Hematopoietic multipotent progenitor cell (in vitro differentiated cells): ENCODE measurements at regions not wholly inside any gene's neighbourhood (a gene's known extent, or its start where the extent isn't known, plus 50 kb on each side); places are given as distances from the start of the nearest gene placed in this dataset.
"Not testable (repeated sequence)": the region's sequence is repeated elsewhere in the genome, so short reads cannot be mapped to it uniquely, and the experiment has no call there.

Experiments used
- DNase-seq, 3 donors: peaks; one replicate each; pipeline ENCODE4 v3.0.0-alpha.2; 2011 to 2015; ENCODE audit warnings: low read depth in 2 of 3, low spot score in 2 of 3

- no peak for DNase-seq
Measured at GRCh38 chr7:1298931-1299885, 66.5 kb downstream of the UNCX start.

GRCh38 chr7:1300206-1300605 lies 67.5 kb downstream of the UNCX start:
- DNase-seq = no peak

GRCh38 chr7:1300636-1301035 lies 68.0 kb downstream of the UNCX start:
- no peak for DNase-seq

DNA sequence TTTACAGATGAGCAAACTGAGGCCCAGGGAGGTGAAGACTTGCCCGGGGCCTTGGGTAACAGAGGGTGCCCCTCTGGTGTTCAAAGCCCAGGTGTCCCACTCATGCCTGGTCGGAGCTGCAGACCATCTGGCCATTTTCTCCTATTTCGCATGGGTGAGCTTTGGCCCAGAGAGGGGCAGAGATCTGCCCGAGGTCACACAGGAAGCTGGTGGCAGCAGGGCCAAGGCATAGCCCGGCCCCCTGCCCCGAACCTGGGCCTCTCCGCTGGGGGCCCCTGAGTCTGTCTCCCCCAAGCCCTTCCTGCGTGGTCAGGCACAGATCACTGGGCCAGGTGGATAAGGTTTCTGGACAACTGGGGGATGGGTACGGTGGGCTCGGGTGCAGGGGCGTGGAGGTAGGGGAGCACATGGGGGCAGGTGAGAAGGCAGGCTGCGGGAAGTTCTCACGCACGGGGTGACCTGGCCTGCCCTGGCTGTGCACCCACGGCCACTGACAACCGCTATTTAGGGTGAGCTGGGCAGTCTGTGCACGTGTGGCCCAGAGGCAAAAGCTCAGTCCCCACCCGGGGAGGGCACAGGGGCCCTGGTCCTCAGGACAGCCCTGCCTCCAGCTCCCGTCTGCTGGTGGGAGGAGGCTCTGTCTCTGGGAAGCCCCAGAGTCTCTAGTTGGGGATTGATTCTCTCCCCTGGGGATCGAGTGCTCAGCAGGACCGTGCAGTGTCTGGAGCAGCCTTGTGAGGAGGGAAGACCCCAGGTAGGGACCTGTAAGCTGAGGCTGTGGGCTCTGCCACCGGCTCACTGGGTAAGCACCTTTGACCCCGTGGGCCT lies 68.6 kb downstream of the UNCX start:
- DNase-seq = no peak

GRCh38 chr7:1301882-1302251 lies 69.2 kb downstream of the UNCX start:
- DNase-seq = no peak

DNA sequence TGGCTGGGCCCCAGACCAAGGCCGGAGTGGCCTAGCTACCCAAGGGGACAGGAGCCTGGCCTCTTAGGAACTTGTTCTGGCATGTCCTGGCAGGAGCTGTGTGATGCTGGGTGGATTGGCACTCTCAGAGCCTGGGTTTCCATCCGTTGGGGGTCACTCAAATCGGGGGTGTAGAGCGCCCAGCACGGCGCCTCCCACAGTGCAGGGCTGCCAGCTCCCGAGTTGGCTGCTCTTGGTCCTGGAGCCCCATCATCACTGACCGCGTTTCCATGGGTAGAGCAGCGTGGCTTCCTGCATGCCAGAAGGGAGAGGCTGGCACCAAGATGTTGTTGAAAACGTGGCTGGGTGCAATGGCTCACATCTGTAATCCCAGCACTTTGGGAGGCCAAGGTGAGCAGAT lies 70.3 kb downstream of the UNCX start:
- no peak for DNase-seq

- DNase-seq = not testable (repeated sequence)
Measured at GRCh38 chr7:1304011-1304410, 71.3 kb downstream of the UNCX start.

- no peak for DNase-seq
Measured at GRCh38 chr7:1305873-1306272, 73.2 kb downstream of the UNCX start.

GRCh38 chr7:1307828-1308227 lies 75.2 kb downstream of the UNCX start:
- DNase-seq = no peak

DNA sequence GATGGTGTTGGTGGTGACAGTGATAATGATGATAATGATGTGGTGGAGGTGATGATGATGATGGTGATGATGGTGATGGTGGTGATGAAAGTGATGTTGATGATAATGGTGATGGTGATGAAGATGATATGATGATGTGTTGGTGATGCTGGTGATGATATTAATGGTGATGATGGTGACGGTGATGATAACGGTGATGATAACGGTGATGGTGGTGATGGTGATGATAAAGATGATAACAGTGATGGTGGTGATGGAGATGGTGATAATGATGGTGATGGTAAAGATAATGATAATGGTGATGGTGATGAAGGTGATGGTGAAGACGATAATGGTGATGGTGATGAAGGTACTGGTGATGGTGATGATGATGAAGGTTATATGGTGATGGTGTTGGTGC lies 76.6 kb downstream of the UNCX start:
- DNase-seq = no peak

GRCh38 chr7:1309996-1310395 lies 77.3 kb downstream of the UNCX start:
- no peak for DNase-seq

DNA sequence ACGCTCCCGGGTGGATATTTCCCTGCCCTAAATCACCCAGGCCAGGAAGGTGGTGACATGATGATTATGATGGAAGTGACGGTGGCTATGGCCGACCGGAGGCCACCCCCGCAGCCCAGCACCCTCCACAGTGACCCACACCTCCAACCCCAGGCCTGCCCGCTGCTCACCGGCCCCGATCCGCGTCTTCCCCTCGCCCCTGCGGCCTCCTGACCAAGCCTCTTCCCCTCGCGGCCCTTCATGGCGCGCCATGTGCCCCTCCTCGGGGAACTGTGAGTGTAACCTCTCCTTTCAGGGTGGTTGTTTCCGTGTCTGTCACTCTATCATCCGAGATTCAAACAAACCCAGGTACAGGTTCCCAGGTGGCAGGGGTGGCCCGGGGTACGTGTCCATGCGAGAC lies 78.3 kb downstream of the UNCX start:
- no peak for DNase-seq

DNA sequence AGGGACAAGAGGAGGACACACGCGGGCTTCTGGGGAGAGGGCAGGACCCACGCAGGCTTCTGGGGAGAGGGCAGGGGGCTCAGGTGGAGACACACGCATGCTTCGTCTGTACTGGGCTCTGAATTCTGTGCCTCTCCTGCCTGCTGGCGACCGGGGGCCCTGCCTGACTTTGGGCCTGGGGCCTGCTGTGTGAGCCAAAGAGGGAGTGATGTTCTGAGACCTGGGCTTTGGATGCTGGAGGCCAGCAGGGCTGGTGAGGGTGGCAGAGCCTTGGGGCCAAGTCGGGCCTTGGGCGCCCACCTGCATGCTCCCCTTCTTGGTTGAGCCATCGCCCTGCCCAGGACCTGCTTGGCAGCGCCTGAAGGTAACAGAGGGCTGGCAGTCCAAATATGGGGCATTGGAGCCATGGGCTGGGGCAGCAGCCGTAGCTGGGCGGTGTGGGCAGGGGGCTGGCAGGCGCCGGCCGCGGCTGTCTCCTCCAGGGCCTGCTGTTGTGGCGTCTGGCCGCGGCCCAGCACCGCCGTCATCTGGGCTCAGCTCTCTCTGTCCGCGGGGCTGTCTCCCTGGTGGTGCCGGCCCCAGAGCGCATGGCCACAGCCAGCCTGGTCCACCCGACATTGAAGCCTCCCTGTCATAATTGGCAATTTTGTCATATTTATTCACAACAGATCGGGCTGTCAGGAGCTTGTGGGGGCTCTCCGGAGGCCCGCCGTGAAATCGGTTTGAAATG lies 78.9 kb downstream of the UNCX start:
- DNase-seq = no peak

DNA sequence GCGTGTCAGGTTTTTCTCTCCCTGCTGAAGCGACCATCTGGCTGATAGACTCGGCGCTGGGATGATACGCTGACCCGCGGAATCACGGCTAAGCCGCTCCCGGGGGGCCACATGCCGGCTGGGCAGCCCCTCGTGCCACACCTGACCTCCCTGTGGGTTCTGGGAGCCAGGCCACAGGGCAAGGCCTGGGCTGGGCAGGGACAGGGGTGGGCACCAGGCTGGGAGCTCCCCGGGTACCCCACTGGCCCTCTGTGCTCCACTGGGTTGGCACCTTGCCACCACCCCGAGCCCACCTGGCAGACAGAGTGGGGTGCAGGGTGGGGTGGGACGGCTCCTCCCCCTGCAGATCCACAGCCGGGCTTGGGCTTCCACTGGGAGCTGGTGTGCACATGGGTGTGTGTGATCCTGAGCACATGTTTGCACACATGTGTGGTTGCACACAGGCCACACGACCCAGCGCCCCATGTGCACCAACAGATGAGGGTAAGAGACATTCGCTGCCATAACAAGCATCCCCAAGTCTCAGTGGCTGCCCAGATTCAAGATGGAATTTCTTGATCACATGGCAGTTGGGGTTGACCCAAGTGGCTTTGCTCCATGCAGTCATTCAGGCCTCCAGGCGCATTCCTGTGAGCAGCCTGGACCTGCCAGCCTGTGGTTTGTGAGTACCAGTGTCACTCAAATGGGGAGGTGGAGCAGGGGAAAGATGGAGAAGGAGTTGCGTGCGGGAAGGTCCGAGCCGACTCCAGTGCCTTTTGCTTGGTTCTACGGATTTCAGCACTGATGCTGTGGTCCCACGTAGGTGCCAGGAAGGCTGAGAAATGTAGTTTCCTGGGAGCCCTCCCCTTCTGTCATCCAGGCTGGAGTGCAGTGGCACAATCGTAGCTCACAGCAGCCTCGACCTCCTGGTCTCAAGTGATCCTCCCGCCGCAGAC lies 79.7 kb downstream of the UNCX start:
- DNase-seq = no peak

DNA sequence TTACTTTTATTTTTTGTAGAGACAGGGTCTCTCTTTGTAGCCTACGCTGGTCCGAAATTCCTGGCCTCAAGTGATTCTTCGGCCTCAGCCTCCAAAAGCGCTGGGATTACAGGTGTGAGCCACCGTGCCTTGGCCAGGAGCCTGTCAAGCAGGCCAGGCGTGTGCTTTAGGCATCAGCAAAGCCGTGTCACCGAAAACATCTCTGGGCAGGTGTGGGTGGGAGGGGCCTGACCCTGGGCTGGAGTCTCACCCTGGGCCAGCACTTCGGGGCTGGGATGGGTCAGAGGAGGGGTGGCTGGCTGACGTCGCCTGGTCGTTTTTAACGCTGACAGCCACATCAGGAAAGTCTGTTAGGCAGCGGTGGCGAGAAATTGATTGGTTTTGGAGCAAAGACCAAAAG lies 80.9 kb downstream of the UNCX start:
- DNase-seq = no peak

GRCh38 chr7:1314021-1314907 lies 81.6 kb downstream of the UNCX start:
- DNase-seq = no peak

DNA sequence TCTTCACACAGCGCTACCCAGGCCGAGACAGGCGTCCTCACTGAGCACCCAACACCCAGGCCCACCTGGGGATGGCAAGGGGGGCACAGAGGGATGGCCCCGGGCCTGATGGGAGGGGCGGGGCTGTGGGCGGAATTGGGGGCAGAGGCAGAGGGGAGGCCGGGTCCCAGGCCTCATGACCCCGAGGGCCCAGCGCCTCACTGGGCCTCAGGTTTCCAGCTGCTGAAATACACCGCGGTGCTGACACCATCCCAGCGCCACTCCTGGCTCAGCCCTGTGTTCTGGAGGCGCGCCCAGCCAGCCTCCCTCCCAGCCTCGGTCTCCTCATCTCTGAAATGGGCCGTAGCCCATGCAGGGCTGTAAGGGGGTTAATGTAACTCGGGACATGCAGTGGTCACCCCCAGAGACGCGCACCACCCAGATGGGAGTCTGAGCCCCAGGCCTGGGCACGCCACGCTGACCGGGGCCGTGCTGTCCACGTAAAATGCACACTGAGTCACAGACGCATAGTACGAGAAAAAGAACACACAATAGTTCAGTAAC lies 82.3 kb downstream of the UNCX start:
- DNase-seq = no peak

DNA sequence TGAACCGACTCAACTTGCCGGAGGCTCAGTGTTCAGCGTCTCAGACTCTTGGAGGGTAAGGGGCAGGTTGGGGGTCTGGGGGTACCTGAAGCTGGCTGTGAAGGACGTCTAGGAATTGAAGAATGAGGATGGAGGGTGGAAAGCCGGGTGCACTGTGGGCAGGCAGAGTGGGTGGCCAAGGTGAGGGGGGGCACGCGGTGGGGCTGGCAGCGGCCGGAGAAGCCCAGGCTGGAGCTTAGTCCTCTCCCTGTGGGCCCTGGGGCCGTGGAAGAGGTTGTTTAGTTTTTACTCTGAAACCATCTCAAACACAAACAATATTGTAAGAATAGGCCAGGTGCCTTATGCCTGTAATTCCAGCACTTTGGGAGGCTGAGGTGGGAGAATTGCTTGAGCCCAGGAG lies 83.4 kb downstream of the UNCX start:
- DNase-seq = no peak

- no peak for DNase-seq
Measured at GRCh38 chr7:1317646-1318045, 85.0 kb downstream of the UNCX start.
